Suprapubic skin (tissue), 4 donors: ENCODE measurements at regions not wholly inside any gene's neighbourhood (a gene's known extent, or its start where the extent isn't known, plus 50 kb on each side); places are given as distances from the start of the nearest gene placed in this dataset.

Experiments
- POLR2A ChIP-seq, 2 donors: fragments of 450-650 bp; IDR thresholded peaks; one replicate each; pipeline ENCODE4 v1.6.1; 2017; ENCODE audit warnings: antibody characterized with exemption in 2 of 2, mild to moderate bottlenecking in 2 of 2, moderate library complexity in 2 of 2
- POLR2AphosphoS5 ChIP-seq, 3 donors: sonication (generic); formaldehyde crosslinking; IDR thresholded peaks; one replicate each; pipeline ENCODE4 v1.6.1; 2017; ENCODE audit warnings: antibody characterized with exemption in 3 of 3
- TF ChIP-seq, protein P1 (sequence below), 2 donors: fragments of 200-600 bp in 1 of 2; fragments of 450-650 bp in 1 of 2; sonication (generic) in 1 of 2; IDR thresholded peaks; one replicate each; pipeline ENCODE4 v1.5.1; 2016 to 2019; ENCODE audit warnings: antibody characterized with exemption in 2 of 2, mild to moderate bottlenecking in 1 of 2, moderate library complexity in 1 of 2

DNA sequence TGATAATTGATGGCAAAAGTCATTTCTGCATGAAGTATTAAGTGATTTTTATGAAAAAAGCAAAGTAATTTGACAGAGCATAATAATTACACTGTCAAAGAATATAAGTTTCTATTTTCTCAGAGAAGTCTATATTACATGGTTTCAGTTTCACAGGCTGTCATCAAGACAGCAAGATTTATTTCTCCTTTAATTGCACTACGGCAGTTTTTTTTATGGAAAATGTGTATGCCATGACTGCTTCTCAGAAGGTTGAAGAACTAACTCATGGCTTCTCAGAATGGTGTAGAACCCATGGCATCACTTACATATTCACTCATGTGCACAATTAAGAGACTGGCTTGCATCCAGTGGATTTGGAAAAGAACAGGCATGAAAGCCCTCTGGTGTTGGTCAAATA lies 870.3 kb upstream of the SORCS1 start:
- TF ChIP-seq, protein P1, sequence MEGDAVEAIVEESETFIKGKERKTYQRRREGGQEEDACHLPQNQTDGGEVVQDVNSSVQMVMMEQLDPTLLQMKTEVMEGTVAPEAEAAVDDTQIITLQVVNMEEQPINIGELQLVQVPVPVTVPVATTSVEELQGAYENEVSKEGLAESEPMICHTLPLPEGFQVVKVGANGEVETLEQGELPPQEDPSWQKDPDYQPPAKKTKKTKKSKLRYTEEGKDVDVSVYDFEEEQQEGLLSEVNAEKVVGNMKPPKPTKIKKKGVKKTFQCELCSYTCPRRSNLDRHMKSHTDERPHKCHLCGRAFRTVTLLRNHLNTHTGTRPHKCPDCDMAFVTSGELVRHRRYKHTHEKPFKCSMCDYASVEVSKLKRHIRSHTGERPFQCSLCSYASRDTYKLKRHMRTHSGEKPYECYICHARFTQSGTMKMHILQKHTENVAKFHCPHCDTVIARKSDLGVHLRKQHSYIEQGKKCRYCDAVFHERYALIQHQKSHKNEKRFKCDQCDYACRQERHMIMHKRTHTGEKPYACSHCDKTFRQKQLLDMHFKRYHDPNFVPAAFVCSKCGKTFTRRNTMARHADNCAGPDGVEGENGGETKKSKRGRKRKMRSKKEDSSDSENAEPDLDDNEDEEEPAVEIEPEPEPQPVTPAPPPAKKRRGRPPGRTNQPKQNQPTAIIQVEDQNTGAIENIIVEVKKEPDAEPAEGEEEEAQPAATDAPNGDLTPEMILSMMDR (IDR thresholded peaks at IDR 0.05), result no peak
- TF ChIP-seq POLR2A (IDR thresholded peaks at IDR 0.05), result no peak
- no peak for TF ChIP-seq POLR2AphosphoS5 (IDR thresholded peaks at IDR 0.05)
